Lung microvascular endothelial cell (primary cell): ENCODE measurements at regions not wholly inside any gene's neighbourhood (a gene's known extent, or its start where the extent isn't known, plus 50 kb on each side); places are given as distances from the start of the nearest gene placed in this dataset.
A peak's percentile ranks its signal among the peaks of the same experiment; 100 is the strongest.

Source experiments
- DNase-seq, 2 donors: peaks; one replicate each; pipeline versions ENCODE4 v3.0.0 to v3.0.0-alpha.2; 2010; ENCODE audit warnings: low read depth in 2 of 2

DNA sequence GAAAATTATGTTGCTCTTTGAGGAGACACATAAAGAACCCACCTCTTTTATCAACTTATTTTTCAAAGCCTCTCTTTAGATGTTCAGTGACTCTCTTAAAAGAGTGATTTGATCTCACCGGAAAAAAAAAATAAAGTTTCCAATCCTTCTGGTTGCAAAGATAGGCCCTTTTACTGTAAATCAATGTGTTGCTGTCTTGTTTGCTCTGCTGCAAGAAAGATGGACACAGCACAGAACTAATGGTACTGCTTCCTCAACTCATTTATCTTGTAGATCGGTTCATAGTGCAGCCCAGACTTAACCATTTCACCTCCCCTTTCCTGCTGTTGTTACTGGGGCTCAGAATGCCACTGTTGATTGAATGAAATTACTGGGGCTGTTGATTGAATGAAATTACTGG, 388.9 kb upstream of the KLF12 start:
- DNase-seq: no peak

DNA sequence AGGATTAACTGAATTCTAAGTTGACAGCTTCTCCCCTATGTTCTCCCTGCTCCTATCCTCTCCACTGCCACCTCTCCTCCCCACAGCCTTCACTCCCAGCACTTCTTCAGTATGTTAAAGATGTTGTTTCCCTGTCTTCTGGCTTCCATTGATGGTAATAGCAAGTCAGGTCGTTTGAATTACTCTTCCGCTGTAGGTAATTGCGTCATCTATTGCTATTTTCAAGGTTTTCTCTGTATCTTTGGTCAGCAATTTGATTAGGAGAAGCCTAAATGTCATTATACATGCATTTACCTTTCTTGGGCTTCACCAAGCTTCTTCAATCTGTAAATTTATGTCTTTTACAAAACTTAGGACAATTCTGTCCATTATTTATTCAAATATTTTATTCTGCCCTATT, 377.3 kb upstream of the KLF12 start:
- DNase-seq: no peak

DNA sequence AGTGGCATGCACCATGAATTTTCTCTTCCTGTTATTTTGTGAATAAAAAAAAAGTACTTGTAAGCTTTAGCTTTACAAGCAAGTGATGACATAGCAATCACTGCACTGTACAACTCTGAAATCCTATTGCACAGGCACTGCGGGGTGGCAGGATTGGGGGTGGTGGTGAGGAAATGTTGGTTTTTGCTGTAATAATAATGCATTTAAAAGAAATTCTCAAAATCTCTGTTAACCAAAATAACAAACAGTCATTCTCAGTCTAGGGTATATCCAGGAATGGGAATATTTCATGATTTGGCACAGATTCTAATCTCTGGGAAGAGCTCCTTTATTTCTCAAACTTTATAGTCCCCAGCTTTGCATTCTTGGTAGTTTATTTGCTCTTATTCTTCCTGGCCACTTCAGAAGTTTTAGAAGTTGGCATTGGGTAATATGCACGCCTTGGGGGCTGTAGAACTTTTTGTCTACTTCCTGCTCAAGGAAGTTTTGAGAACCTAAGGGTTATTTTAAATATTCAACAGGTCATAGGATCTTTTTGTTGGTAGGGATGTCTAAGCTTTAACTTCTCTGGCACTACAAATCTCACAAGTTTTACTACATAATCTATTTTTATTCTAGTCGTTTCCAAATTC, 353.0 kb upstream of the KLF12 start:
- no peak for DNase-seq

DNA sequence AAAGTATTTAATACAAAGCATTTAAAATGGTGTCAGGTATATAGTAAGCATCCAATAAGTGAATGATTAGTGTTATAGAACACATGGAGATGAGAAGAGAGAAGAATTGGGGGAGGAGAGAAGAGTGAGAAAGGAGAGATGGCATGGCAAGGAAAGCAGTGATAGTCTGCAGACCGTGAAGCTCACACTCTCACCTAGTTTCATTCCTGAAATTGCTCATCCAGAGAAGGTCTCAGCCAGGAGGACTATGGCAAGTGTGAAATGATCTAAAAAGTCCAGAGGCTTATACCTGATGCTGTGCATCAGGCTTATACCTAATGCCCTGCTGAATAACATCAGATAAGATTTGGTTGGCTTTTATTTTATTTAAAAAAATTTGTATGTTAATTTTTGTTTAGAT, 351.6 kb upstream of the KLF12 start:
- DNase-seq: no peak

DNA sequence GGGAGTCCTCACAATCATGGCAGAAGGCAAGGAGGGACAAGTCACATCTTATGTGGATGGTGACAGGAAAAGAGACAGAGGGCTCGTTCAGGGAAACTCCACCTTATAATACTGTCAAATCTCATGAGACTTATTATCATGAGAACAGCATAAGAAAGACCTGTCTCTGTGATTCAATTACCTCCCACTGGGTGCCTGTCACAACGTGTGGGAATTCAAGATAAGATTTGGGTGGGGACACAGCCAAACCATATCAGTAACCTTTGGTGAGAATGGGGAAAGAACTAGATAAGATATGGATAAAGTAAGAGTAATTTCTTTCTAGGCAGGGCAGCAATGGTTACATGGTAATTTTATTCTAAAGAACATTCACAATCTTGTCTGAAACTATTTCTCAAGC, 344.9 kb upstream of the KLF12 start:
- DNase-seq: no peak

DNA sequence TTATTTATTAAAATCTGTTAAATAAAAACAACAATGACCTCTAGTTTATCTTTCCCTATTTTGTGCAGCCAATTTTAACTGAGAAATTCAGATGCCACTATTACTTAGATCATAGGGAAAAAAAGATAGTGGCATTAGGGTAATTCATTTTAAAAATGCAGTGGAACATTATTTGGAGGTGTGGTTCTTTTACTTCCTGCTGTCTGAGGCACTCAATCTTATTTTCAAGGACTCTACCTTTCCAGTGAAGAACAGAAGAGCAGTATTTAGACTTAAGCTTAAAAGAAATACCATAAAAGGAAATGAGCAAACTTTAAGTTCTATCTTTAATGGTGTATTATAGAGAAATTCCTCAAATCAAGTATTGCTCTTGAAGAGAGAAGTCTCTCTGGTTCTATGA, 342.6 kb upstream of the KLF12 start:
- DNase-seq: no peak

DNA sequence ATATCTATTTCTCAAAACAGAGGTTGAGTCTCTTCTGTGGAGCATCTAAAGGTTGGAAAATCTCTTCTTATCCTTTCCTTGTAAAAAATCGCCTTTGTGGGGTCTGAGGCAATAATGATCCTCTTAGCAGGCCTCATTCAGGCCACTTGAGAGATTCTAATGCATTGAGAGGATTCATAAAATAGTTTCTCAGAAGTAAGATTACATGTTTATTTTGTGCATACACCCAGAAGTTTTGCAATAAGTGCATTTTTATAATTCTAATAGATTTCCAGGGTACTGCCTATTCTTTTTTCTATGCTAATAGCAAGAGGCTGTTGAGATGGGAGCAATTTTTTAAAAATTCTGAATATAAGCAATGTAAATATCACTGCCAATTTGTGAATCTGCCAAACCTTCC, 342.2 kb upstream of the KLF12 start:
- no peak for DNase-seq

DNA sequence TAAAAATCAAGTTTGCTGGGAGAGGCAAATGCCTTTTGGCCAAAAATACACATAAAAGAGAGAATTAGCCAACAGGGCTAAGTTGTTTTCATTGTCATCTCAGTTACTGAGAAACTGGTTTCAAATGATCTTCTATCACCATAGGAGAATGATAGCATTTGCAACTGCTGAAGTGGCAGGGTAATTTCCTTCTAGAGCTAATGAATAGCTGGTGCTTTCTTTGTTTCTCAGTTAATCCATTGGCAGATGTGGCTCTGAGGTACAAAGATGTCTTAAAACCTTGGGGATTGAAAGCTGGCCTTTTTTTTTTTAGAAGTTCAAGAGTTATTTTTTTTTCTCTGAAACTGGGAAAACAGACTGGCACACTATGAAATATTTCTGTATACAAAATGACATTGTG, 332.7 kb upstream of the KLF12 start:
- DNase-seq: no peak

DNA sequence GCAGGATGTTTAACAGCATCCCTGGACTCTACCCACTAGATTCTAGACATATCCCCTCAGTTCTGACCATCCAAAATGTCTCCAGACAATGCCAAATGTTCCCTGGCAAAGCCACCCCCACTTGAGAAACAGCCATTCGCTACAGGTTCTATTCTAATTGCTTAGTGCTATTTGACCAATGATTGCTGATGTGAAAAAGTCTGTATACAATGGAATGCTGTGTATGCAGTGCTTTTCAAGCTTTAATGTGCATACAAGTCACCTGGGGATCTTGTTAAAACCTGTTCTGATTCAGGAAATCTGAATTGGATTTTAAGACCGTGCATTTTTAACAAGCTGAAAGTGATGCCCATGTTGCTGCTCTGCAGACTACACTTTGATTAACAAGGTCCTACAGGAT, 331.8 kb upstream of the KLF12 start:
- no peak for DNase-seq

DNA sequence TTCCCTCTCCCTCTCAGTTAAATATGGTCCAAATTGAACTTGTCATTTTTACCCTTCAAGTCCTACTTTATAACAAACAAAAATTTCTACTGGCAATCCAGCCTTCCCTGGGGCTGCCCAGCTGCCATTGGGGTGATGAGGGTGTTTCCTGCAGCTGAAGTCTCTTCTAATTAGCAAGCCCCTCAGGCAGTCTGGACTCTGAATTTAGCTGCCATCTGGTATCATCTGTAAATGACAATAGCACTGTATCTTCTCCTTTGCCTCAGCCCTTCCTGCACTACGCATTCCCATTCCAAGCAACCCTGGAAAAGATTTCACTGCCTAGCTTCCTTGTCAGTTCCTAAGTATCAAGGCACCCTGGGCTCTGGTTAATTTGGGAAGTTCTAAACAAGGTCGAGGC, 331.1 kb upstream of the KLF12 start:
- no peak for DNase-seq

DNA sequence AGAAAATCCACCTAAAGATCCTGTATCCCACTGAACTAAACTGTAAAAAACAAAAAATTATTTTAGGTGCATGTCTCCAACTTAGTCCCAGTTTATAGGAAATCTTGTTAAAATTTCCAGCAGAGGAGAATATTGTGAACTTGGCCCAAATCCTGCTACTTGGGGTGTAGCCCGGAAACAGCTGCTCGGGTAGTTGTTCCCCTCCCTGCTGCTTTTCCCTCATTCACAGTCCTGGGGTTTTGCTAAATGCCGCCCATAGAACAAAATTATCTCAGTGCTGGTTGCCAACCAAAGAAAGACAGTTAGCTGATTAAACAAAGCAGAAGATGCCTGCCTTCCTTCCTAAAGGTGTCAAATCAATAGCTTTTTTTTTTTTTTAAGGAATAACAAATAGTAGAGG, 330.5 kb upstream of the KLF12 start:
- DNase-seq: no peak

DNA sequence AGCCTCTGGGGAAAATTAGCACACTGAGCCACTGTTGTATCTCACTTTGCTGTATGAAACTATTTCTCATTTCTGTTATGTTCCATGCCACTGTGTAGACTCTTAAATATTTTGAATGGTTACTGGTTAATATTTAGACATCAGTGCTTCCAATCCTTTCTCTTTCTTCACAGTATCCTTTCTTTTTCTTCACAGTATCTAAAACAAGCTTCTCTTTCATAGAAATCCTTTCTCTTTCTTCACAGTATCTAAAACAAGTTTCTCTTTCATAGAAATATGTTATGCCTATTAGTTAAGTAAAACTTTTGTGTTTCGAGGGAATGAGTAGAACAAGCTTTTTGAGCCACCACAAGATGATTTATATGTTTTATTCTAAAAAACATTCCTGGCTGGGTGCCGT, 326.8 kb upstream of the KLF12 start:
- DNase-seq: no peak

DNA sequence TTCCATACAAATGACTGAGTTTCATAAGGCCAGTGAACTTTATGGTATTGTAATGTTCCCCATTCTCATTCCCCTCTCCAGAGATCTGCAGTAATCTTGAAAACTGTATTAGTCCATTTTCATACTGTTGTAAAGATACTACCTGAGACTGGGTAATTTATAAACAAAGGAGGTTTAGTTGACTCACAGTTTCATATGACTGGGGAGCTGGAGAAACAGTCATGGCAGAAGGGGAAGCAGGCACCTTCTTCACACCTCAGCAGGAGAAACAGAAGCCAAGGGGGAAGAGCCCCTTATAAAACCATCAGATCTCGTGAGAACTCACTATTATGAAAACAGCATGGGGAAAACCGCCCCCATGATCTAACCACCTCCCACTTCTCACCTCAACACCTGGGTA, 318.7 kb upstream of the KLF12 start:
- DNase-seq: no peak

DNA sequence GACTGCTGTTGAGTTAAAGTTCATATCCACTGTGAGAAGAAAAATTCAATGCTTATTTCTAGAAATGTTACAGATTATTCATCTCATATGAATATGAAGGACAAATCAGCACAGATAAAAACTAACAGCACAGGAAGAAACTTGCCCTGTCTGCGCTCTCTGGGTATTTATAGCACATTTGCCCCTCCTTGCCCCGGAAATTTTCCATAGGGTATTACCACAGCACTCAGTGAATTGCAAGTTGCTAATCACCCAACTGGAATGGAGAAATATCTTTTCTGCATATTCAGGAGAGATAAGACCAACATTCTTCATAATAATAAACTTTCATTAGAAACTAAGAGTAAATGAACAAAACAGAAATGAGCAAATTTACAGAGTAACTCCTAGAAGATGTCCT, 318.0 kb upstream of the KLF12 start:
- DNase-seq: no peak

DNA sequence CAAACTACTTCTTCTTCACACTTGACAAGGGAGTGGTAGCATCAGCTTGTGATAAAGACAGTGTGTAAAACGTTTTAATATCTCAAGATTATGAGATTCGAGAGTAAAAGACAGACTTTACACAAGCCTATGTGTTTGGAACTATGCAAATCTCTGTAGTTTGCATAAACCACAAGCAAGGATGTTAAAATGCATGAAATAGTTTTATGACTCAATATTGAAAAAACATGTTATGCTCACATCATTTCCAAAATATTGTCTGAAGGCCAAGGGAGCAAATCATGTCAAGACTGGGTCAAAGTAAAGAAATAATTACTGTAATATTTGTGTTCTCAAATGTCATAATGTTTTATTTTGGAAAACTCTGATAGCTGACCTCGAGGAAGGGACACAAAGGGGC, 316.8 kb upstream of the KLF12 start:
- DNase-seq: no peak

DNA sequence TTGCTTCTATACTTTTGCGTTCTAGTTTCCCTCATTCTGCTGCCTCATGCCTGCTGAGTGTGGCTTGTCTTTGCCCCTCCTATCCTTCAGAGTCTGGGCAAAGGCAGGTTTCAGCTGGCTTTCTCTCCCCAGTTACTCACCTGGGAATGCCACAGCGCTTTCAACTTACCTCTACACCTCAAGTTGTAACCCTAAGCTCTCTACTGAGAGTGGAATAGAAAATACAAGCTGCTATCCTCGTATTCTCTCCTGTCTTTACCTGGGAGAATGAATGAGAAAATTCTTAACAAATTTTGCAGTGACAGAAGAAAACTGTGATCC, 316.3 kb upstream of the KLF12 start:
- no peak for DNase-seq

DNA sequence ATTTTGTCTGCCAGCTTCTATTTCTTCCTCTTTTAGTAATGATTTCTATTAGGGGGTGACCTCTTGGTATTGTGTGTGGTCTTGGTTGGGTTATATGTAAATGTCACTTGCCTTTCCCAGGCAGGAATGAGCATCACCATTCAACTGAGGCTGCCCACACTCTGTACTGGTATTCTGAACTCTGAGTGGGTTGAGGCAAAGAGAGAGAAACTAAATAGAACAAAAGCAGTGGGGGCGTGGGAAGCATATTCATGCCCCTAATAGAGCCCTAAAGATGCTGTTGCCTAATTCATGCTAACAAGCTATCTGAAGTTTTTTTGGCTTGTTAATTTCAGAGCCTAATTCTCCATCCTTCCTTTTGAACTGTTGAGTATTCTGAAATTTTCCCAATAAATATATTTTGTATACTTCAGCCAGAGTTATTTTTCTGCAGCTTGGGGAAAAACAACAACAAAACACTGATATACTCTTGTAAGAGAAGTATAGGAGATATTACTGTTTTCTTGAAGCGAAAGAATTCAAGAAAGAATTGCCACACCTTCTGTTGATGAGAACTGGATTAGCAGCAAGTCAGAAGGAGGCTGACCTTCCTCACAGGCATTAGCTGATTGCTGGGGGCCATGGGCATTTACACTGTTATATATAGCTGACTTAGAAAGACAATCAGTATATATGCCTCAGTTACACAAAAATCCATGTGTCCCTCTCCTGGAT, 315.8 kb upstream of the KLF12 start:
- DNase-seq: no peak

DNA sequence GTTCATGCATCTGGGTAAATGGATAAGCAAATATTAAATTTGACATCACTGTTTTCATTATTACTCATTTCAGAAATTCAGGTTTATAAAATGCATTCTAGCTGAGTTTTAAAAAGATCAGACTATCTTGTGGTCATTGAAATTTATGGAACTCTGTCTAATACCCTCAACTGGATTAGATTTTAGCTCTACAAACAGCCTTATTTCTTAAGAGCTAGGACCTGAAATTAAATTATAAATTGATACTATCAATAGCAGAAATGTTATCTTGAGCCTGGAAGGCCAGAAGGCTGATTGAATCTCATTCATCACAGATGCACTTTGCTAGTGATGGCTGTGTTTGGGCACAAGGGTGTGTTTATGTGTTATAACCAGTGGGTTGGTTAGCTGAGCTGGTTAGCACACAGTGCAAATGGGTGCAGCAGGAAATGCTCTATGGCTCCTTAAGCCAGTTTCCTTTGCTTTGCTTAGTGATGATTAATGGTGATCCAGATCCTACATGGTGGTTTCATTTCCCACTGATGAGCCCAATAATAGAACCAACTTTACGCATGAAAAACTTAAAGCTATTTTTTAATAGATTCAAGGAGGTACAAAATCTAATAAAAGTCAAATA, 310.8 kb upstream of the KLF12 start:
- DNase-seq: peak in 1 of 2 donors; percentile 0

DNA sequence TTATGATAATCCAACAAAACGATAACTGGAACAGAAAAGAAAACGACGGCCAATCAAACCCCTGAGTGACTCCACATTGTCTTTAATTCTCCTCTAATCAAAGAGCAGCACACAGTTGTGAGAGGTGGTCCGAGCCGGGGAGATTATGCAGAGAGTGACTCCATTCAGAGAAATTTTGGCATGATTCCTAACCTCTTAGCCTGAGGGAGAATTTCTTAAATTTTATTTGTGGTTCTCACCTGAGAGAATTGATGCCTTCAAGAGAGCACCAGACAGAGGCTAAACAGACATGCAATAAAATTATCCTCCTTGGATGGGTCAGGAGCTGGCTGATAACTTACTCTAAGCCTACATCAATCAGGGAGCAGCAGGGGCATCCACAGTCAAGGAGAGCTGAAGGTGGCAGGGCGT, 310.0 kb upstream of the KLF12 start:
- no peak for DNase-seq

DNA sequence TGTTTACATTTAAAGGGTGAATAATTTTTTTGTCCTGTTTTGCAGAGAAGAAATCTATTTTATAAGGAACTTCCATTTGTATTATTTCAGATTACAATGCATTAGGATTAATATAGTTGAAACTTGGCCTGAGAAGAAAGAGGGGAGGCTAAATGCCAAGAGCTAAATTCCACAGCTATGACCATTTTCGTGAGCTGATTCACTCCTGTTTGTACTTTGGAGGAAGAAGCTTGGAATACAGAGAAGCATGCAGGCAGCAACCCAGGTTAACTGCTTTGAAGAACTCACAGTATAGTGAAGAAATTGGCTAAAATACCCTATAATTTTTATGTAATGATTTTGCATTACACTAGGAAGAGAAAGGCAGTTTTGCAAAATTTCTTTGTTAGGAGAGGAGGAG, 309.4 kb upstream of the KLF12 start:
- peak in 1 of 2 donors; percentile 11 for DNase-seq

DNA sequence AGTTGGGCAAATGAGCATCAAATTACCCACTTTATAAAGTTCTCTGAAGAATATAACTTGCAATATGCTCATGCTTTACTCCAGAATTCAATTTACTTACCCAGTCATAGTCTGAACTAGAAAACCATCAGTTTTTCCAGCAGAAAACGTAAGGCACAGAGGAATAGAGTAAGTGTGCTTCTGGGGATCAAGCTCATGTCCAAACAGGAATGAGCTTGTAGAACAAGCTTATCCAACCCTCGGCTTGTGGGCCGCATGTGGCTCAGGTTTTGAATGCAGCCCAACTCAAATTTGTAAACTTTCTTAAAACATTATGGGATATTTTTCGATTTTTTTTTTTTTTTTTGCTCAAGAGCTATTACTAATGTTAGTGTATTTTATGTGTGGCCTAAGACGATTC, 308.5 kb upstream of the KLF12 start:
- DNase-seq: no peak

DNA sequence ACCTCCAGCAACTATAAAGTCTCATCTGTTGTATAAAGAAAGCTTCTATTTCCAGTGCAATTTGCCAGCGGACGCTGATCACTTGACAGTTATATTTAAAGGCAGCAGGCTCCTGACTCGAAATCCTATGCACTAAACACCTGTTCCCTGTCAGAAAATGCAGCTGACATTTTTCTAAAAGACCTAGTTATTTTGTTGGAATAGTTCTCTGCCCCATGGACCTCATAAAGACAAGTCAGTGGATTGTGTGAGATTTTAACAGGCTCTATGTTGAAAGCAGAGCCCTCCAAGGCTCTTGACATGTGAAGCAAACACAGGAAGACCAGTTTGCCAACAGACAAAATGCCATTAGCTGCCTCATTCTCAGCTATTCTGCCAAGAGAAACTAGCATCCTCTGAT, 304.7 kb upstream of the KLF12 start:
- no peak for DNase-seq

DNA sequence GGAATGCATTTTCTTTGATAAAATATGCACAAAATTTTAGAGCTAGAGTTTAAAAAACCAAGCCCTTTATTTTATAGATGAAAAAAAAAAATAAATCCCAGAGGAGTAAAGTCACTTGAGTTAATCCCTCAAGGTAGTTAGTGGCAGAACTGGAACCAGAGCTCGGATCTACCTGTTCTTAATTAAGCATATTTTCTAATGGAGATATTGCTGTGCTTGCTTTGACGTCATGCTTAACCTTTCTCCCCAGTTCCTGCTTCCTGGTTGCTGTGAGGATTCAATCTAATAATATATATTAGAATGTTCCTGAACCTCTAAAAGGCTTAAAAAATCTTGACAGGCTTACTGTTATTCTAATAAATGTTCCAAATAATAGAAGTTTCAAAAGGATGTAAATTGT, 300.6 kb upstream of the KLF12 start:
- no peak for DNase-seq

DNA sequence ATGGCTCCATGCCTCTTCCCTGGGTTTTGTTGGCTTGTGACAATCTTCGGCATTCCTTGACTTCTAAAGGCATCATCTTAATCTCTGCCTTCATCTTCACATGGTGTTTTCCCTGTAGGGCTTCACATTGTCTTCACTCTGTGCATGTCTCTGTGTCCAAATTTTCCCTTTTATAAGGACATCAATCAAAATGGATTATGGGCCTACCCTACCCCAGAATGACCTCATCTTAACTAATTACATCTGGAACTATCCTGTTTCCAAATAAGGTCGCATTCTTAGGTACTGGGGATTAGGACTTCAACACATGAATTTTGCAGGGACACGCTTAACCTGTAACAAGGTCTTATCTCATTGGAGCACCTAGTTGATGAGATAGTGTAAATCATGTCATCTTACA, 290.3 kb upstream of the KLF12 start:
- DNase-seq: no peak
